NB4 (cell line): ENCODE measurements at regions not wholly inside any gene's neighbourhood (a gene's known extent, or its start where the extent isn't known, plus 50 kb on each side); places are given as distances from the start of the nearest gene placed in this dataset.

ENCODE experiments used
- CTCF ChIP-seq: IDR thresholded peaks from one replicate; pipeline ENCODE4 v1.5.1; 2012; ENCODE audit warnings: low read depth, low read length
- MYC ChIP-seq: IDR thresholded peaks from 2 replicates; pipeline ENCODE4 v1.6.1; 2011; ENCODE audit warnings: low read depth, low read length
- POLR2A ChIP-seq: IDR thresholded peaks from 2 replicates; pipeline ENCODE4 v1.6.1; 2011; ENCODE audit warnings: mild to moderate bottlenecking; ENCODE audit not compliant: insufficient read length; ENCODE audit errors: extremely low read depth
- TF ChIP-seq, protein P1 (sequence below): IDR thresholded peaks from 2 replicates; pipeline ENCODE4 v1.6.1; 2011; ENCODE audit warnings: low read depth, low read length

DNA sequence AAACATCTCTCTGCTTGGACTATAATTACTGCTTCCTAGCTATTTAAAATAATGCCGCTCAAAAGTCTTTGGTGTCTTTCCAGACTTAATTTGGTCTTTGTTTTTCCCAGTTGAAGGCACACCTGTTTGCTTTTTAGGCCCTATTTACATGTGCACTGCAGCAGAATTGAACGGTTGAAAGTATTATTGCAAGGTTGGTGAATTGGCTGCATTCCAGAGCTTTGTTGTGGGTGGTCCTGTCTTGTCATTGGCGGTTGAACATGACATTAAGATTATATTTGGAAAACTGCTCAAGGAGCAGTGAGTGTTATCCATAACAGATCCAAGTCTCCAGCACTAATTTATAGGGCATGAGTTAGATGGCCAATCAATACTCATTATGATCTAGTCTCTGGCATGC is 656.3 kb downstream of the PTPRC start:
- no peak for TF ChIP-seq CTCF
- no peak for TF ChIP-seq MYC
- no peak for TF ChIP-seq POLR2A
- TF ChIP-seq, protein P1, sequence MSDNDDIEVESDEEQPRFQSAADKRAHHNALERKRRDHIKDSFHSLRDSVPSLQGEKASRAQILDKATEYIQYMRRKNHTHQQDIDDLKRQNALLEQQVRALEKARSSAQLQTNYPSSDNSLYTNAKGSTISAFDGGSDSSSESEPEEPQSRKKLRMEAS: no peak
